SU-DHL-6 (cell line): ENCODE measurements at regions not wholly inside any gene's neighbourhood (a gene's known extent, or its start where the extent isn't known, plus 50 kb on each side); places are given as distances from the start of the nearest gene placed in this dataset.

Experiments
- H2AFZ ChIP-seq: fragments of 200-600 bp; sonication (generic); 2 replicates; pipeline ENCODE4 v1.6.1; 2014; ENCODE audit warnings: low read depth, mild to moderate bottlenecking, moderate library complexity, mixed read lengths, antibody characterized with exemption, low read length; ENCODE audit not compliant: severe bottlenecking
- H3F3A ChIP-seq: fragments of 200-600 bp; shearing (Covaris generic); 2 replicates; pipeline ENCODE4 v1.6.0; 2016; ENCODE audit warnings: antibody characterized with exemption, mild to moderate bottlenecking; ENCODE audit not compliant: insufficient read depth
- H3K27ac ChIP-seq: fragments of 200-600 bp; sonication (generic); 2 replicates; pipeline ENCODE4 v1.5.1; 2016; ENCODE audit warnings: low read depth, mild to moderate bottlenecking, low read length, moderate library complexity, mixed read lengths
- H3K27me3 ChIP-seq: fragments of 200-600 bp; sonication (generic), shearing (Covaris generic); 2 replicates; pipeline ENCODE4 v1.6.0; 2014; ENCODE audit warnings: mild to moderate bottlenecking, low read length
- H3K36me3 ChIP-seq: fragments of 200-600 bp; sonication (generic); 2 replicates; pipeline ENCODE4 v1.6.1; 2014; ENCODE audit warnings: mild to moderate bottlenecking, low read length, mixed read lengths
- H3K4me2 ChIP-seq: fragments of 300-600, 200-600 bp; shearing (Covaris generic), sonication (generic); 2 replicates; pipeline ENCODE4 v1.6.0; 2014; ENCODE audit warnings: low read length, low read depth, mild to moderate bottlenecking; ENCODE audit not compliant: poor library complexity, severe bottlenecking
- H3K4me3 ChIP-seq: fragments of 200-600 bp; sonication (generic); 2 replicates; pipeline ENCODE4 v1.5.1; 2014; ENCODE audit warnings: antibody characterized with exemption, low read length, mild to moderate bottlenecking, mixed read lengths; ENCODE audit not compliant: insufficient read depth, poor library complexity, severe bottlenecking
- H3K79me2 ChIP-seq: fragments of 200-600 bp; sonication (generic); 2 replicates; pipeline ENCODE4 v1.6.1; 2014; ENCODE audit warnings: mild to moderate bottlenecking, low read length, moderate library complexity; ENCODE audit not compliant: insufficient read depth
- H3K9ac ChIP-seq: fragments of 200-600 bp; sonication (generic); 2 replicates; pipeline ENCODE4 v1.7.0; 2014; ENCODE audit warnings: mild to moderate bottlenecking, low read length
- H3K9me2 ChIP-seq: fragments of 200-600 bp; sonication (generic); replicated peaks from 2 replicates; pipeline ENCODE4 v1.6.1; 2014; ENCODE audit warnings: low read length; ENCODE audit not compliant: insufficient read depth
- H3K9me3 ChIP-seq: fragments of 200-600 bp; sonication (generic); 2 replicates; pipeline ENCODE4 v1.6.1; 2014; ENCODE audit warnings: low read length, mixed read lengths; ENCODE audit not compliant: insufficient read depth
- H4K20me1 ChIP-seq: fragments of 200-600 bp; sonication (generic); 2 replicates; pipeline ENCODE4 v1.6.1; 2014; ENCODE audit warnings: low read depth, mild to moderate bottlenecking, antibody characterized with exemption, low read length, moderate library complexity, mixed read lengths
- CTCF ChIP-seq: fragments of 200-600 bp; sonication (generic); IDR thresholded peaks from one replicate; pipeline ENCODE4 v1.5.1; 2017; ENCODE audit warnings: antibody characterized with exemption, mild to moderate bottlenecking, low read length, moderate library complexity; ENCODE audit not compliant: insufficient read depth, poor library complexity, severe bottlenecking
- EZH2phosphoT487 ChIP-seq: fragments of 200-600 bp; sonication (generic), shearing (Covaris generic); conservative IDR thresholded peaks from 2 replicates; pipeline ENCODE4 v1.6.1; 2018; ENCODE audit warnings: mild to moderate bottlenecking, antibody characterized with exemption, low read length, moderate library complexity, mixed read lengths

- Histone ChIP-seq H3F3A (no peaks in the 10 kb centered on the region), H3K36me3 (no peaks in the 10 kb centered on the region), H3K79me2 (no peaks in the 10 kb centered on the region), H3K9me2 (no peaks in the 10 kb centered on the region), H2AFZ (no peak overlapping the region), H4K20me1 (no peaks in the 10 kb centered on the region), H3K27me3 (no peaks in the 10 kb centered on the region), H3K4me3 (no peak overlapping the region), H3K4me2 (no peak overlapping the region), H3K27ac (no peak overlapping the region), H3K9me3 (no peaks in the 10 kb centered on the region), H3K9ac (no peak overlapping the region)
- TF ChIP-seq EZH2phosphoT487 (no peak), CTCF (no peak)
Observed at GRCh38 chr4:145345401-145345800, 136.3 kb upstream of the SMAD1 start.

- Histone ChIP-seq H3K4me2 (no peak overlapping the region), H3K27ac (no peak overlapping the region), H3K4me3 (no peak overlapping the region), H3K9me3 (no peaks in the 10 kb centered on the region), H3K36me3 (no peaks in the 10 kb centered on the region), H3K79me2 (no peaks in the 10 kb centered on the region), H3K27me3 (no peaks in the 10 kb centered on the region), H4K20me1 (no peaks in the 10 kb centered on the region), H3K9me2 (no peaks in the 10 kb centered on the region), H3F3A (no peaks in the 10 kb centered on the region), H3K9ac (no peak overlapping the region), H2AFZ (no peak overlapping the region)
- TF ChIP-seq EZH2phosphoT487: no peak
- TF ChIP-seq CTCF: no peak
Observed at GRCh38 chr4:145341381-145341780, 140.3 kb upstream of the SMAD1 start.

GRCh38 chr4:145340071-145340675 lies 141.5 kb upstream of the SMAD1 start:
- H3F3A ChIP-seq: no peaks in the 10 kb centered on the region
- no peak overlapping the region for H3K4me3 ChIP-seq
- no peak overlapping the region for H3K27ac ChIP-seq
- H3K36me3 ChIP-seq: no peaks in the 10 kb centered on the region
- H3K27me3 ChIP-seq: no peaks in the 10 kb centered on the region
- H3K79me2 ChIP-seq: no peaks in the 10 kb centered on the region
- H3K4me2 ChIP-seq: no peak overlapping the region
- no peak overlapping the region for H3K9ac ChIP-seq
- no peaks in the 10 kb centered on the region for H3K9me2 ChIP-seq
- TF ChIP-seq EZH2phosphoT487 (no peak), CTCF (no peak)
- H4K20me1 ChIP-seq: no peaks in the 10 kb centered on the region
- no peaks in the 10 kb centered on the region for H3K9me3 ChIP-seq
- no peak overlapping the region for H2AFZ ChIP-seq
